HepG2 (cell line): ENCODE measurements at regions not wholly inside any gene's neighbourhood (a gene's known extent, or its start where the extent isn't known, plus 50 kb on each side); places are given as distances from the start of the nearest gene placed in this dataset.

ENCODE experiments used
- ATAC-seq: fragments of 200-7000 bp; cut with Tn5 transposase; 3 replicates; pipeline ENCODE4 v1.9.1; 2020; ENCODE audit warnings: mild to moderate bottlenecking, moderate library complexity
- BruUV-seq: library from RNA; stranded (reverse); fragments of 400-500 nt; replicated peaks from 2 replicates; lab custom pipeline; 2021; lab: Mats Ljungman, UMichigan
- CTCF ChIA-PET: fragments of 300-600 bp; formaldehyde crosslinking; extraction: SDS; loops from one replicate; lab custom pipeline; 2021; ENCODE audit warnings: low total read pairs, inconsistent platforms, low intra/inter-chr PET ratio; lab: Yijun Ruan, JAX
- POLR2A ChIA-PET: fragments of 350-600 bp; sonication (Branson Sonifier 250); formaldehyde crosslinking; loops from one replicate; lab custom pipeline; 2020; ENCODE audit warnings: antibody characterized with exemption, inconsistent platforms; lab: Yijun Ruan, JAX
- DNase-seq: peaks from one replicate; pipeline ENCODE4 v3.0.0-alpha.2; 2015; ENCODE audit warnings: low spot score
- FAIRE-seq: peaks from 3 replicates; lab custom pipeline; 2011; peaks lifted over from hg19 to GRCh38; lab: Jason Lieb, UNC
- H2AFZ ChIP-seq: one replicate; pipeline ENCODE4 v1.6.1; 2011; ENCODE audit warnings: low read length, inconsistent platforms
- H3K27ac ChIP-seq: fragments of 300-600 bp; 3 replicates; pipeline ENCODE4 v1.8.0; 2011; ENCODE audit warnings: mixed run types, mild to moderate bottlenecking, mixed read lengths, low read length, inconsistent platforms; ENCODE audit not compliant: insufficient read depth; ENCODE audit errors: extremely low read length
- H3K27me3 ChIP-seq, 2 experiments: fragments of 200-600 bp in 1 of 2; 2 replicates in 1 of 2; 3 replicates in 1 of 2; pipeline versions ENCODE4 v1.6.0 to v1.8.0; 2011; ENCODE audit warnings: low read length in 2 of 2, mild to moderate bottlenecking in 2 of 2, moderate library complexity in 2 of 2, inconsistent platforms in 1 of 2; ENCODE audit not compliant: insufficient read depth in 2 of 2, control insufficient read depth in 1 of 2
- H3K36me3 ChIP-seq, 2 experiments: fragments of 200-600 bp in 1 of 2; replicated peaks in 1 of 2; 2 replicates in 1 of 2; 3 replicates in 1 of 2; pipeline versions ENCODE4 v1.5.1 to v1.8.0; 2011; ENCODE audit warnings: low read length in 2 of 2, inconsistent platforms in 1 of 2; ENCODE audit not compliant: insufficient read depth in 2 of 2, control insufficient read depth in 1 of 2
- H3K4me1 ChIP-seq: 2 replicates; pipeline ENCODE4 v1.5.1; 2012; ENCODE audit warnings: low read length, inconsistent platforms; ENCODE audit not compliant: insufficient read depth
- H3K4me2 ChIP-seq: 2 replicates; pipeline ENCODE4 v1.6.0; 2011; ENCODE audit warnings: low read depth, low read length, inconsistent platforms
- H3K4me3 ChIP-seq, 3 experiments: fragments of 200-600 bp in 1 of 3; sonication (generic), shearing (Covaris generic) in 1 of 3; replicated peaks in 1 of 3; 2 replicates each; pipeline ENCODE4 v1.5.1; 2011 to 2016; ENCODE audit warnings: low read length in 3 of 3, inconsistent platforms in 2 of 3, low read depth in 2 of 3, mild to moderate bottlenecking in 2 of 3, control low read depth in 1 of 3, mixed read lengths in 1 of 3; ENCODE audit not compliant: insufficient read depth in 1 of 3
- H3K79me2 ChIP-seq: one replicate; pipeline ENCODE4 v1.6.1; 2011; ENCODE audit warnings: low read length, inconsistent platforms; ENCODE audit not compliant: insufficient read depth
- H3K9ac ChIP-seq: 2 replicates; pipeline ENCODE4 v1.6.0; 2011; ENCODE audit warnings: mild to moderate bottlenecking, low read depth, low read length, inconsistent platforms; ENCODE audit not compliant: insufficient read depth
- H3K9me3 ChIP-seq: 2 replicates; pipeline ENCODE4 v1.5.1; 2012; ENCODE audit warnings: mild to moderate bottlenecking, low read length
- H4K20me1 ChIP-seq: 2 replicates; pipeline ENCODE4 v1.6.0; 2011; ENCODE audit warnings: inconsistent platforms, mild to moderate bottlenecking, low read length, moderate library complexity; ENCODE audit not compliant: insufficient read depth
- ATF2 ChIP-seq: sonication (generic); formaldehyde crosslinking; IDR thresholded peaks from 2 replicates; pipeline ENCODE4 v1.4.0; 2020; ENCODE audit warnings: missing genetic modification reagents
- ATF5 ChIP-seq: sonication (generic); formaldehyde crosslinking; IDR thresholded peaks from 2 replicates; pipeline ENCODE4 v1.4.0; 2020; ENCODE audit warnings: mild to moderate bottlenecking, low read depth, missing genetic modification reagents
- CTCF ChIP-seq: sonication (generic); formaldehyde crosslinking; IDR thresholded peaks from 2 replicates; pipeline ENCODE4 v1.5.0; 2020; ENCODE audit warnings: mild to moderate bottlenecking, missing genetic modification reagents, moderate library complexity
- FOXA1 ChIP-seq, 2 experiments: fragments of 450-650 bp in 1 of 2; sonication (generic) in 1 of 2; formaldehyde crosslinking in 1 of 2; IDR thresholded peaks; 2 replicates each; pipeline versions ENCODE4 v1.4.0 to v1.6.1; 2016 to 2020; ENCODE audit warnings: missing genetic modification reagents in 1 of 2
- GATA4 ChIP-seq: sonication (generic); IDR thresholded peaks from 2 replicates; pipeline ENCODE4 v1.6.1; 2016; ENCODE audit warnings: antibody characterized with exemption, low read depth, borderline replicate concordance
- HNRNPK ChIP-seq: fragments of 200-400 bp; formaldehyde crosslinking; IDR thresholded peaks from 2 replicates; pipeline ENCODE4 v1.6.1; 2018; ENCODE audit warnings: low read length, low read depth, moderate library complexity, mild to moderate bottlenecking; ENCODE audit not compliant: poor library complexity, severe bottlenecking
- HOXA7 ChIP-seq: sonication (generic); formaldehyde crosslinking; IDR thresholded peaks from 2 replicates; pipeline ENCODE4 v1.8.1; 2022; ENCODE audit warnings: mild to moderate bottlenecking, missing genetic modification reagents, moderate library complexity
- MATR3 ChIP-seq: sonication (generic); formaldehyde crosslinking; IDR thresholded peaks from 2 replicates; pipeline ENCODE4 v1.4.0; 2020; ENCODE audit warnings: missing genetic modification reagents
- MED1 ChIP-seq: sonication (generic); formaldehyde crosslinking; IDR thresholded peaks from 2 replicates; pipeline ENCODE4 v1.4.0; 2020; ENCODE audit warnings: missing genetic modification reagents
- MTA1 ChIP-seq: sonication (generic); formaldehyde crosslinking; IDR thresholded peaks from 2 replicates; pipeline ENCODE4 v1.4.0; 2020; ENCODE audit warnings: missing genetic modification reagents, mild to moderate bottlenecking, borderline replicate concordance
- MTA3 ChIP-seq: sonication (generic); formaldehyde crosslinking; IDR thresholded peaks from 2 replicates; pipeline ENCODE4 v1.4.0; 2020; ENCODE audit warnings: missing genetic modification reagents
- PATZ1 ChIP-seq: sonication (generic); formaldehyde crosslinking; IDR thresholded peaks from 2 replicates; pipeline ENCODE4 v1.4.0; 2020; ENCODE audit warnings: missing genetic modification reagents
- ZNF333 ChIP-seq: sonication (generic); formaldehyde crosslinking; IDR thresholded peaks from 2 replicates; pipeline ENCODE4 v1.4.0; 2020; ENCODE audit warnings: mild to moderate bottlenecking, missing genetic modification reagents, borderline replicate concordance
- WGBS: methylation state at CpG from one replicate; pipeline ENCODE4 v1.1.6; 2017; ENCODE audit warnings: low lambda C conversion rate; 5-methylcytosine and 5-hydroxymethylcytosine counted together
- in situ Hi-C: cut with HindIII; loops from 2 replicates; pipeline ENCODE4 v1.10.0; 2017; ENCODE audit warnings: low pct_unique_long_range_greater_than_20kb; ENCODE audit not compliant: extremely low pct_ligation_motif_present
- intact Hi-C: fragments of 100-400 bp; cut with micrococcal nuclease; formaldehyde crosslinking; loops from one replicate; pipeline ENCODE4 v1.10.0; 2022; ENCODE audit not compliant: unreplicated experiment

- POLR2A ChIA-PET = no interaction called here
- FAIRE-seq (no peak), ATAC-seq (no peak), DNase-seq (no peak)
- no peak overlapping the region for H3K27ac ChIP-seq
- in situ Hi-C loops = no loop called here
- CTCF ChIA-PET = no interaction called here
- H3K27me3 ChIP-seq = peaks cover 0 to 5% of the 10 kb centered on the region in 2 experiments; a peak in 1 of 5 replicates
- BruUV-seq = no TSS peak
- no peak overlapping the region for H3K4me3 ChIP-seq
- TF ChIP-seq ATF2 (CRISPR knock-in tag) (no peak), GATA4 (no peak), MED1 (no peak), FOXA1 (IDR thresholded peaks at IDR 0.05) (no peak), FOXA1 (CRISPR knock-in tag; IDR thresholded peaks at IDR 0.05) (no peak)
- H4K20me1 ChIP-seq = no peaks in the 10 kb centered on the region
- H3K4me2 ChIP-seq = no peak overlapping the region
- H3K4me1 ChIP-seq = no peaks in the 10 kb centered on the region
- H3K9me3 ChIP-seq = no peaks in the 10 kb centered on the region
- H3K36me3 ChIP-seq = no peaks in the 10 kb centered on the region
- no peaks in the 10 kb centered on the region for H3K79me2 ChIP-seq
- 0% methylated on average over 2 of the region's 2 CpGs for WGBS
- intact Hi-C loops = loop anchor here (10.0 kb wide), 2 partner anchors 61 to 101 kb away; no protein-coding TSS in a partner anchor
- H2AFZ ChIP-seq = no peak overlapping the region
- H3K9ac ChIP-seq = no peak overlapping the region
These were observed 221.3 kb downstream of the GXYLT1 start for GRCh38 chr12:41923351-41923750.

- H3K4me1 ChIP-seq = no peaks in the 10 kb centered on the region
- no peak overlapping the region for H3K27ac ChIP-seq
- no TSS peak for BruUV-seq
- no peak for DNase-seq
- no peak overlapping the region for H3K4me2 ChIP-seq
- H3K27me3 ChIP-seq = peaks cover 0 to 5% of the 10 kb centered on the region in 2 experiments; a peak in 1 of 5 replicates
- WGBS = 4% methylated on average over 1 of the region's 1 CpG
- POLR2A ChIA-PET = no interaction called here
- FAIRE-seq = no peak
- no peaks in the 10 kb centered on the region for H4K20me1 ChIP-seq
- CTCF ChIA-PET = no interaction called here
- no peak overlapping the region for H2AFZ ChIP-seq
- ATAC-seq = no peak
- no peak overlapping the region for H3K9ac ChIP-seq
- H3K9me3 ChIP-seq = no peaks in the 10 kb centered on the region
- in situ Hi-C loops = no loop called here
- H3K36me3 ChIP-seq = no peaks in the 10 kb centered on the region
- H3K4me3 ChIP-seq = no peak overlapping the region
- H3K79me2 ChIP-seq = no peaks in the 10 kb centered on the region
- intact Hi-C loops = loop anchor here (10.0 kb wide), 2 partner anchors 64 to 104 kb away; no protein-coding TSS in a partner anchor
- no peak for TF ChIP-seq ZNF333
- no peak for TF ChIP-seq HNRNPK
- TF ChIP-seq MATR3 (CRISPR knock-in tag) = no peak
- no peak for TF ChIP-seq PATZ1 (CRISPR knock-in tag)
- TF ChIP-seq CTCF = no peak
- no peak for TF ChIP-seq ATF5 (CRISPR knock-in tag)
- no peak for TF ChIP-seq MTA1 (CRISPR knock-in tag)
- TF ChIP-seq MTA3 = no peak
- TF ChIP-seq HOXA7 (CRISPR knock-in tag) = no peak
These were observed 224.3 kb downstream of the GXYLT1 start for GRCh38 chr12:41920355-41920754.
